Neural cell (in vitro differentiated cells): ENCODE measurements at regions not wholly inside any gene's neighbourhood (a gene's known extent, or its start where the extent isn't known, plus 50 kb on each side); places are given as distances from the start of the nearest gene placed in this dataset.

Source experiments
- H2AFZ ChIP-seq: fragments of 200-600, 300-800 bp; sonication (generic), shearing (Covaris generic); 2 replicates; pipeline ENCODE4 v1.6.0; 2014; ENCODE audit warnings: low read depth, mild to moderate bottlenecking, antibody characterized with exemption, low read length, moderate library complexity
- H3F3A ChIP-seq: fragments of 200-600 bp; shearing (Covaris generic); 2 replicates; pipeline ENCODE4 v1.6.1; 2016; ENCODE audit warnings: mild to moderate bottlenecking, moderate library complexity, mixed read lengths, antibody characterized with exemption, low read length; ENCODE audit not compliant: insufficient read depth, poor library complexity, severe bottlenecking
- H3K27ac ChIP-seq: fragments of 200-600, 300-800 bp; sonication (generic), shearing (Covaris generic); 2 replicates; pipeline ENCODE4 v1.5.1; 2014; ENCODE audit warnings: mild to moderate bottlenecking, low read length, moderate library complexity
- H3K27me3 ChIP-seq: fragments of 300-800, 200-600 bp; sonication (generic), shearing (Covaris generic); 2 replicates; pipeline ENCODE4 v1.6.0; 2014; ENCODE audit warnings: mild to moderate bottlenecking, low read depth, low read length, moderate library complexity; ENCODE audit not compliant: insufficient read depth
- H3K36me3 ChIP-seq: fragments of 300-800, 200-600 bp; sonication (generic), shearing (Covaris generic); 2 replicates; pipeline ENCODE4 v1.5.1; 2014; ENCODE audit warnings: mild to moderate bottlenecking, antibody characterized with exemption, low read length, moderate library complexity; ENCODE audit not compliant: insufficient read depth
- H3K4me2 ChIP-seq: fragments of 300-800, 200-600 bp; sonication (generic), shearing (Covaris generic); 2 replicates; pipeline ENCODE4 v1.6.0; 2014; ENCODE audit warnings: mild to moderate bottlenecking, low read length
- H3K4me3 ChIP-seq: fragments of 300-800, 200-600 bp; sonication (generic), shearing (Covaris generic); 2 replicates; pipeline ENCODE4 v1.5.1; 2014; ENCODE audit warnings: mild to moderate bottlenecking, low read length, moderate library complexity
- H3K79me2 ChIP-seq: fragments of 200-600 bp; shearing (Covaris generic); replicated peaks from 2 replicates; pipeline ENCODE4 v1.6.0; 2014; ENCODE audit warnings: mild to moderate bottlenecking, low read length, moderate library complexity; ENCODE audit not compliant: insufficient read depth
- H3K9ac ChIP-seq: fragments of 300-800, 200-600 bp; sonication (generic), shearing (Covaris generic); 2 replicates; pipeline ENCODE4 v1.6.1; 2016; ENCODE audit warnings: mild to moderate bottlenecking, low read length, mixed read lengths
- H3K9me2 ChIP-seq: fragments of 200-600 bp; shearing (Covaris generic); 2 replicates; pipeline ENCODE4 v1.6.1; 2016; ENCODE audit warnings: mild to moderate bottlenecking, low read length, mixed read lengths; ENCODE audit not compliant: insufficient read depth
- H3K9me3 ChIP-seq: fragments of 200-600, 300-800 bp; sonication (generic), shearing (Covaris generic); 2 replicates; pipeline ENCODE4 v1.6.1; 2016; ENCODE audit warnings: mild to moderate bottlenecking, mixed run types, low read length, moderate library complexity, mixed read lengths
- H4K20me1 ChIP-seq: fragments of 200-600 bp; shearing (Covaris generic); 2 replicates; pipeline ENCODE4 v1.6.1; 2016; ENCODE audit warnings: mild to moderate bottlenecking, mixed run types; ENCODE audit not compliant: insufficient read depth
- EP300 ChIP-seq: fragments of 450-650 bp; conservative IDR thresholded peaks from 2 replicates; pipeline ENCODE4 v1.6.1; 2014; ENCODE audit warnings: antibody characterized with exemption, mild to moderate bottlenecking, moderate library complexity; ENCODE audit not compliant: poor library complexity, severe bottlenecking
- EZH2 ChIP-seq: fragments of 200-600, 300-800 bp; shearing (Covaris generic), sonication (generic); IDR thresholded peaks from 2 replicates; pipeline ENCODE4 v1.6.1; 2014; ENCODE audit warnings: antibody characterized with exemption, low read length, borderline replicate concordance, mild to moderate bottlenecking; ENCODE audit not compliant: insufficient read depth, poor library complexity, severe bottlenecking
- MXI1 ChIP-seq: fragments of 450-650 bp; conservative IDR thresholded peaks from 2 replicates; pipeline ENCODE4 v1.6.1; 2014; ENCODE audit warnings: antibody characterized with exemption, mild to moderate bottlenecking; ENCODE audit not compliant: poor library complexity, severe bottlenecking
- POLR2AphosphoS5 ChIP-seq: IDR thresholded peaks from 2 replicates; pipeline ENCODE4 v1.6.1; 2012
- RAD21 ChIP-seq: fragments of 450-650 bp; conservative IDR thresholded peaks from 2 replicates; pipeline ENCODE4 v1.6.1; 2014; ENCODE audit warnings: antibody characterized with exemption, mild to moderate bottlenecking, moderate library complexity
- REST ChIP-seq: IDR thresholded peaks from 2 replicates; pipeline ENCODE4 v1.6.1; 2012; ENCODE audit warnings: borderline replicate concordance
- SMC3 ChIP-seq: fragments of 450-650 bp; conservative IDR thresholded peaks from 2 replicates; pipeline ENCODE4 v1.6.1; 2014; ENCODE audit warnings: antibody characterized with exemption, mild to moderate bottlenecking, moderate library complexity; ENCODE audit not compliant: poor library complexity
- TAF1 ChIP-seq: IDR thresholded peaks from 2 replicates; pipeline ENCODE4 v1.6.1; 2012; ENCODE audit warnings: low read depth
- TF ChIP-seq, protein P1 (sequence below): fragments of 450-650 bp; IDR thresholded peaks from 2 replicates; pipeline ENCODE4 v1.5.1; 2014; ENCODE audit warnings: antibody characterized with exemption, mild to moderate bottlenecking, moderate library complexity; ENCODE audit not compliant: poor library complexity, severe bottlenecking

GRCh38 chr16:85996843-85997242 is 97.9 kb downstream of the IRF8 start:
- Histone ChIP-seq H2AFZ (no peak overlapping the region), H4K20me1 (no peaks in the 10 kb centered on the region), H3K9me3 (no peaks in the 10 kb centered on the region), H3K4me3 (no peak overlapping the region), H3K79me2 (no peaks in the 10 kb centered on the region), H3K4me2 (no peak overlapping the region), H3K9ac (no peak overlapping the region), H3F3A (no peaks in the 10 kb centered on the region), H3K27ac (no peak overlapping the region), H3K36me3 (no peaks in the 10 kb centered on the region), H3K27me3 (no peaks in the 10 kb centered on the region), H3K9me2 (no peaks in the 10 kb centered on the region)
- TF ChIP-seq EP300 (no peak), RAD21 (no peak), EZH2 (no peak), MXI1 (no peak), POLR2AphosphoS5 (no peak), TAF1 (no peak), SMC3 (no peak), REST (no peak)
- TF ChIP-seq, protein P1, sequence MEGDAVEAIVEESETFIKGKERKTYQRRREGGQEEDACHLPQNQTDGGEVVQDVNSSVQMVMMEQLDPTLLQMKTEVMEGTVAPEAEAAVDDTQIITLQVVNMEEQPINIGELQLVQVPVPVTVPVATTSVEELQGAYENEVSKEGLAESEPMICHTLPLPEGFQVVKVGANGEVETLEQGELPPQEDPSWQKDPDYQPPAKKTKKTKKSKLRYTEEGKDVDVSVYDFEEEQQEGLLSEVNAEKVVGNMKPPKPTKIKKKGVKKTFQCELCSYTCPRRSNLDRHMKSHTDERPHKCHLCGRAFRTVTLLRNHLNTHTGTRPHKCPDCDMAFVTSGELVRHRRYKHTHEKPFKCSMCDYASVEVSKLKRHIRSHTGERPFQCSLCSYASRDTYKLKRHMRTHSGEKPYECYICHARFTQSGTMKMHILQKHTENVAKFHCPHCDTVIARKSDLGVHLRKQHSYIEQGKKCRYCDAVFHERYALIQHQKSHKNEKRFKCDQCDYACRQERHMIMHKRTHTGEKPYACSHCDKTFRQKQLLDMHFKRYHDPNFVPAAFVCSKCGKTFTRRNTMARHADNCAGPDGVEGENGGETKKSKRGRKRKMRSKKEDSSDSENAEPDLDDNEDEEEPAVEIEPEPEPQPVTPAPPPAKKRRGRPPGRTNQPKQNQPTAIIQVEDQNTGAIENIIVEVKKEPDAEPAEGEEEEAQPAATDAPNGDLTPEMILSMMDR, result no peak

DNA sequence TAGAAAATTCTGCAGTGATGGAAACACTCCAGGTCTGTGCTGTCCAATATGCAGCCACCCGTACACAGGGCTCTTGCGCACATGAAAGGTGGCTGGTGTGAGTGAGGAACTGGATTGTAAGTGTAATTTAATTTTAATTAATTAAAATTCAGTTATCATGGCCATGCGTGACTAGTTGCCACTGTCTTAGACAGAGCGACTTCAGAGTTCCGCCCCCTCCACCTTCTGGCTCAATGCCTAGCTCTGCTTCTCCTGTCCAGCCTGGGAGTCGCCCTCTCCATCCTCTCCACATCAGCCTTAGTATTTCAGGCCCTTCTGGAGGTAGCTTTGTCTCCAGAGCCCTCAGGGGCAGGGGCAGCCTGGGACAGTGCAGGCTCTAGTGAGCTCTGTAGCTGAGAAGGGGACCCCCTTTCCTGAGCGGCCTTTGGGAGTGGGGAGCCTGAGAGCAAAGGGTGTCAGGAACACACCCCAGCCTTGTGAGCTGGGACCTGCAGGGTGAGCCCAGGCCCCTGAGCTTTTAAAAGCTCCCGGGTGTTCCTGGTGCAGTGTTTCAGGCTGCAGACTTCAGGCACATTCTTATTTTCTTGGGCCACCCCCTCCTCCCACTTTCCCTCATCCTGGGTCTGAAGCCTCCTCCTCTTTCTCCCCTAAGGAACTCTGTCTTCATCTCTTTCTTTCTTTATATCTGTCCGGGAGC is 99.4 kb downstream of the IRF8 start:
- no peak overlapping the region for H2AFZ ChIP-seq
- no peak overlapping the region for H3K4me2 ChIP-seq
- no peaks in the 10 kb centered on the region for H3K36me3 ChIP-seq
- no peaks in the 10 kb centered on the region for H3K9me3 ChIP-seq
- H3K9me2 ChIP-seq, result no peaks in the 10 kb centered on the region
- no peaks in the 10 kb centered on the region for H3K27me3 ChIP-seq
- no peak overlapping the region for H3K9ac ChIP-seq
- H3K4me3 ChIP-seq, result no peak overlapping the region
- no peak for TF ChIP-seq SMC3
- H3K27ac ChIP-seq, result no peak overlapping the region
- no peaks in the 10 kb centered on the region for H4K20me1 ChIP-seq
- H3F3A ChIP-seq, result no peaks in the 10 kb centered on the region
- H3K79me2 ChIP-seq, result no peaks in the 10 kb centered on the region
